ENCODE measurements at regions not wholly inside any gene's neighbourhood (a gene's known extent, or its start where the extent isn't known, plus 50 kb on each side); places are given as distances from the start of the nearest gene placed in this dataset.
"Not testable (repeated sequence)": the region's sequence is repeated elsewhere in the genome, so short reads cannot be mapped to it uniquely, and the experiment has no call there.

DNA sequence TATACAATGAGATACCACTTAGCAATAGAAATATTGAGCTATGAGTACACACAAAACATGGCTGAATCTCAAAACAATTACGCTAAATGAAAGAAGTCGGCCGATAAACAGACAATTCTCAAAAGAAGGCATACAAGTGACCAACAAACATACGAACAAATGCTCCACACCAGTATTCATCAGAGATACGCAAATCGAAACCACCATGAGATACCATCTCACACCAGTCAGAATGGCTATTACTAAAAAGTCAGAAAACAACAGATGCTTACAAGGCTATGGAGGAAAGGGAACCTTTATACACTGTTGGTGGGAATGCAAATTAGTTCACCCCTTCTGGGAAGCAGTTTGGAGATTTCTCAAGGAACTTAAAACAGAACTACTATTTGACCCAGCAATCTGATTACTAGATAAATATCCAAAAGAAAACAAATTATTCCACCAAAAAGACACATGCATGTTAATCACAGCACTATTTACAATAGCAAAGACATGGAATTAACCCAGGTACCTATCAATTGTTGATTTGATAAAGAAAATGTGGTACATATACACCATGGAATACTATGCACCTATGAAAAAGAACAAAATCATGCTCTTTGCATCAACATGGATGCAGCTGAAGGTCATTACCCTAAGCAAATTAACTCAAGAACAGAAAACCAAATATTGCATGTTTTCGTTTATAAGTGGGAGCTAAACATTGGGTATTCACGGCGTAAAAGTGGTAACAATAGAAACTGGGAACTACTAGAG, 90.9 kb upstream of the GRAMD1B start:
- DNase-seq: no peak

DNA sequence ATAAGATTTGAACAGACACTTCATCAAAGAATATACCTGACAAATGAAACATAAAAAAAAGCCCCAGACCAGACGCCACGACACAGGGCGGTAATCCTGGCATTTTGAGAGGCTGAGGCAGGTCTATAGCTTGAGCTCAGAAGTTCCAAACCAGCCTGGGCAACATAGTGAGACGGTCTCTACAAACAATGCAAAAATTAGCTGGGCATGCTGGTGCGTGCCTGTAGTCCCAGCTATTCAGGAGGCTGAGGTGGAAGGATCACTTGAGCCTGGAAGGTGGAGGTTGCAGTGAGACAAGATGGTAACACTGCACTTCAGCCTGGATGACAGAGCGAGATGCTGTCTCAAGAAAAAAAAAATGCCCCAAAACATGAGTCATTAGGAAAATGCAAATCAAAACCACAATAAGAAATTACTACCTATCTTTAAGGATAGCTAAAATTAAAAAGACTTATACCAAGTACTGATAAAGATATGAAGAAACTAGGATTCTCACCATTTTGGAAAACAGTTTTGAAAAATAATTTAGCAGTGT, 91.7 kb upstream of the GRAMD1B start:
- no peak for DNase-seq

DNA sequence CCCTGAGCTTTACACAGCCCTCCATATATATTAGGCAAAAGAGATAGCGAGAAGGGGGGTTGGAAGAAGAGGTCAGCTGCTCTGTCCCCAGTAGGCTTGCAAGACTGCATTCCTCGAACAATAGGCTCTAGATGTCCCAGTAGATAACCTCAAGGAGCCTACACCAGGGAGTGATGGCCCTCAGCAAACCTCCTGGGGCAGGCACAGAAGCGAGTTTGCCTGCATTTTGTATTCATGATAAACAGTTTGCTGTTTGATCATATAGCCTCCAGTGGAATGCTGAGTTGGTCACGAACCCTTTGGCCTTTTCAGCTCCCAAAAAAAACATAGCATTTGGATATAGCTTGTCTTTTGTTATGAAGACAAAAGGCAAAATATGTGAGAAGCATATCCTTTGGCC, 95.1 kb upstream of the GRAMD1B start:
- no peak for DNase-seq

DNA sequence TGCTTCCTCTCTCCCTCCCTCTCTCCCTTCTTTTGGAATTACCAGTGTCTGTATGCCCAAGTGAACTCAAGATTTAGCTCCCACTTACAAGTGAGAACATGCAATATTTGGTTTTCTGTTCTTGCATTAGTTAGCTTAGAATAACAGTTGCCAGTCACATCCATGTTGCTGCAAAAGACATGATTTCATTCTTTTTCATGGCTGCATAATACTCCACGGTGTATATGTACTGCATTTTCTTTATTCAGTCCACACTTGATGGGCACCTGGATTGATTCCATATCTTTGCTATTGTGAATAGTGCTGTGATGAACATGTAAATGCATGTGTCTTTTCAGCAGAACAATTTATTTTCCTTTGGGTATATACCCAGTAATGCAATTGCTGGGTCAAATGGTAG, 97.5 kb upstream of the GRAMD1B start:
- DNase-seq: not testable (repeated sequence)

DNA sequence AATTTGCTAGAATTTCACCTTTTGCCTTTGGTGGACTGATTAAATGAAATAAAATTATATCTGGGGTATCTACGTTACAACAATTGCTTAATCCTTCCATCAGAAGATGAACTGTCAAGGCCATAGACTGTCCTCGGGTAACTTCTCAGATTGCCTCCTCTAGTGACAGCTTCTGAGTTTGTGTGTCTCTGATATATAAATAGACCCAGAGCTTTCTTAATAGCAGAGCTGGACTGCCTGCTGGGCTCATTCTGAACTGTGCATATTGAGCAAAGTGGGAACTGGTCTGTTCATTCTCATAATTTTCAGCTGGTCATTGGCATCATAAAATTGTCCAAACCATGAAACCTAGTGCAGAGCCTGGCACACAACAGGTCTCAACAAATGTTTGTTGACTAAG, 99.1 kb upstream of the GRAMD1B start:
- no peak for DNase-seq

DNA sequence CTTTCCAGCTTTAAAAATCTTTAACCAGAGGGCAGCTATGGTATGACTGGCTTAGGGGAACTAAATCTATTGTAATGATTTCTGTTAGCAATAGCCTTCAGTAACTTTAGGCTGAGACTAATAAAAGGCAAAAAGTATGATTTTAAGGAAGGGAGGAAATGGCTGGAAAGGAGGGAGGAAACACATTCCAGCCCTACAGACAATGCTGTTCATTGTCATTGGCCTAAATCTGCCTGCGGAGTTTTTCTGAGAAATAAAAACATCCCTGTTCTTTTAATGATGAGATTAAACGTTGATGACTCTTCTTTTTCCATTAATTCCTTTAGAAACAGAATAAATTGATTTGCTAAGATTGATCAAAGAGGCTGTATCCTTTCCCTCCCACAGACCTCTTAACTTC, 99.6 kb upstream of the GRAMD1B start:
- no peak for DNase-seq

DNA sequence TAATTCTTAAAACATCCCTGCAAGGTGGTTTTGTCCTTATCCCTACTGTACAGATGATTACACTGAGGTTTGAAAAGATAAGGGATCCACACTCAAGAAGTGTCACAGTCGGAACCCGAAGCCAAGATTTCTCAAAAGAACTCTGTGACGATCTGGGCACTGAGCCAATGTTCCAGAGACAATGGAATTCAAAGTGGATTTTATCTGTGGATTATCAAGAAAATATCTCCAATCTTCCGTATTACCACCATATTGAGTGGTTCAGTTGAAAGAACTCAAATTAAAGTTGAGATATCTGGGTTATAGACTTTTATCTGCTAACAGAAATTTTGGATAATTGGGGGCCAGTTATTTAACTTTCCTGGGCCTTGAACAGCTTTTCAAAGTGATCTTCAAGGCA, 100.0 kb upstream of the GRAMD1B start:
- no peak for DNase-seq

DNA sequence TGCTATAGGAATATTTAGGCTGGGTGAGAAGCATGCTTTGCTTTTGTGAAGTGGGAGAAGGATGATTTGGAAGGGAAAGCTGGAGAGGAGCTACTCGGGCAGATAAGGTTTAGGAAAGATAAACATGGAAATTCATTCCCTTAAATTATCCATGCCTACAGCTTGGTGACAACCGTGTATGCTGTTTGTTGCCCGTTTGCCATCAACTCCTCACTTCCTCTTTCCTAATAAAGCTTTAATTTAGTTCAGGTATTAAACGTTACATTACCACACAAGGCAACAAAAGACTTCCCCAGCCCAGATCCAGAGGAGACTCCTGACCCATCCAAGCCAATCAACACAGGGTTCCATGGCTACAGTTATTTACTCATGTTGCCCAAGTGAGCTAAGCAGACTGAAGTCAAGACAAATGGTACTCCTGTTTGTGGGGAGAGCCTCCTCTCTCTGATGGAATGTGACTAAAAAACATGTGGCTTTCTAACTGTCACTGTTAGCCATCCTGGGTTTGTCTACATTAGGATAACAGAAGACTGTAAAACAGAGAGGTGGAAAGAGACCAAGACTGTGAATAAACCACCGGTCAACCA, 101.7 kb upstream of the GRAMD1B start:
- no peak for DNase-seq

DNA sequence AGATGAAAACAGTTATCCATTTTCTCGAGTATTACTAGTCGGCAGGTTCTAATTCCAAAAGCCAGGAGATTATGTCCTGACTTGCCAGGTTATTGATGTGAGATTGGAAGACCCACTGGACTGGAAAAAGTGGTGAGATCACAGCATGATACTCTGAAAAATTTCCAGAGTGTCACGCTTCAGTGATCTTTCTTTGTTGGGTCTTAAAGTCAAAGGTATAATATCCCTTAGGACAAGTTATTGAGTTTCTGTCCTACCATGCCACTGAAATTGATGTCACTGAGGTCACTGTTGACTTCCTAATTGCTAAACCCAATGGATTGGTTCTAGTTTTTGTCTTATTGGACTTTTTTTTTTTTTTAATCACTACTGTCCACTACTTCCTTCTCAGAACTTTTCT, 104.5 kb upstream of the GRAMD1B start:
- no peak for DNase-seq

DNA sequence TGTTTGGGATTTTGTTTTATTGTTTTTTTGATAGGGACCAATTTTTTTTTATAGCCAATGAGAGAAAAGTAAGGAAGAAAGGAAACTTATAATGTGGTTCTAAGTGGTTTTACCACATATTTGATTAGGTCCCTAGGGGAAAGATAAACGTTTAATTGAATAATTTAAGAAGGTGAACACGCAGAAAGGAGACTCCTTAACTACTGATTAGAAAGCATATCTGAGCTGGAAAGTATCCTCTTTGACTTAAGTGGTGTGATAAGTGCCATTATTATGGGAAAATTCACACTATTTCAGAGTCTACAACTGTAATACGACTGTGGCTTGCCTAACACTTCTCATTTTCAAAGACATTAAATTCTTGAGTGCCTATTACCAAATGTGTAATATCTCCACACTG, 106.5 kb upstream of the GRAMD1B start:
- DNase-seq: no peak

DNA sequence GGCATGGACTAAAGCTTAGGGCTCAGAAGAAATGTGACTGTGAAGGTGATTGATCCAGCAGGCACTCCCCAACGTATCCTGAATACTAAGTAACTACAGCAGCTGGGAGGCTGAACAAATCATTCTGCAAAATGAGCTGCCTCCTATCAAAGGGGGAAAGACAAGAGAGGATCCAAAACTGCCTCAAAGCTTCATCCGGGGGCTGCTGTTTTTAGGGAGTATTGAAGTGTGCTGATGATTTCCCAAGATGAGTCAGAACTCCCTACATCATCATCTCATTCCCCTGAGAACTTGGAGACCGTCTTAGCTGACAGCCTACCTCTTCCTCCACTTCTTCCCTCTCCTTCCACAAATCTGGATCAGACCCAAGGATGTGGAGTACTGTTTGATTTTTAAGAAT, 108.4 kb upstream of the GRAMD1B start:
- no peak for DNase-seq

DNA sequence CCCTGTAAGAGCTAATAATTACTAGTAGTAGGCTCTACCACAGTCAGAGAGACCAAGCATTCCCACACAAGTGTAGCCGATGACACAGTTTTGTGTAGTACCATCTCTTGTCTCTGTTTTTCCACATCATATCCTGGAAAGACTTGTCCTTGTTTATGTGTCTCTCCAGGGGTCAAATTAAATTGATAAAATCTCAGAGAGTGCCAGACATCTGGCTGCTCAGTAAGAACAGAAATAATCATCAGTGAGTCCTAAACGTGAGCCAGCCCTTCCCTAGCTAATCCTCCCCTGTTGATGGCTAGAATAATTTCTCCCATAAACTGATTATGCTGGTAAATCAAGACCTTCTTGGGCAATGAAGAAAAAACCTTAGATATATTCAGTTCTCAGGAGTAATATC, 111.4 kb upstream of the GRAMD1B start:
- DNase-seq: no peak

DNA sequence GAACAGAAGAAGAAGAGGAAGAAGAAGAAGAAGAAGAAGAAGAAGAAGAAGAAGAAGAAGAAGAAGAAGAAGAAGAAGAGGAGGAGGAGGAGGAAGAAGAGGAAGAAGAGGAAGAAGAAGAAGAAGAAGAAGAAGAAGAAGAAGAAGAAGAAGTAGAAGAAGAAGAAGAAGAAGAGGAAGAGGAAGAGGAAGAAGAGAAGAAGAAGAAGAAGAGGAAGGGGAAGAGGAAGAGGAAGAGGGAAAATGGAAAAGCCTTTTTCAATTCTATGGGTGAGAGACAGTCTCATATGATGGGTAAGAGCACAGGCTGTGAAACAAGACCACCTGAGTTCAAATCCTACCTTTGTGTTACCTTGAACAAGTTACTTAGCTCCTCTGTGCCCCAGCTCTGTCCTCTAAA, 111.9 kb upstream of the GRAMD1B start:
- DNase-seq: not testable (repeated sequence)

DNA sequence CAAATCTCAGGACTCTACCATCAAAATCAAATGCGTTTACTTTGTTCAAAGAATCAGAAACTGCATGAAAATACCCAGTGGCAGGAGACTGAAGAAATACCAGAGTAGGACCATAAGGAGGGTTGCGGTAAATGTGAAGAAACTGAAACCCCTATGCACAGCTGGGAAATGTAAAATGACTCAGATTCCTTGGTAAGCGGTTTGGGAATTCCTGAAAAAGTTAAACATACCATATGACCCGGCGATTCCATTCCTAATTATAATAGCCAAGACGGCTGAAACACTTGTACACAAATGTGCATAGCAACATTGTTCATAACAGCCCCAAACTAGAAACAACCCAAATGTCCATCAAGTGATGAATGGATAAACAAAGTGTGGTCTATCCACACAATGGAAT, 114.1 kb upstream of the GRAMD1B start:
- DNase-seq: no peak

DNA sequence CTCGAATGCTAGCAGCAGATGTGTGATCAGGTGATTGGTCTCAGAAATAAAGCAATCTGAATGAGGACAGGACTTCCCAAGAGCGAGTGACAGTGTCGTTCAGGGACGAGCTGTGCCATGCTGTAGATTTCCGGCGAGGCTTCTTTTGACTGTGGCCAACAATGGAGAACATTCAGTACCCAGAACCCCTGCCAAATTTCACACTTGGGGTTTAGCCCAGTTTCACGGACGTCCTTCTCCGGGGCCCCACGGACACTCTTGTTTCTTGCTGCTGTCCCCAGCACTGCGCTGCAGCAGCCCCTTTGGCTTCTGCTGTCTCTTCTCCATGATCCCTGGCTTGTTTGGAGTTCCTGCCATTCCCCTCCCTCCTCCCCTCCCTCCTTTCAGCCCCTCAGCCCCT, 115.1 kb upstream of the GRAMD1B start:
- DNase-seq: no peak

DNA sequence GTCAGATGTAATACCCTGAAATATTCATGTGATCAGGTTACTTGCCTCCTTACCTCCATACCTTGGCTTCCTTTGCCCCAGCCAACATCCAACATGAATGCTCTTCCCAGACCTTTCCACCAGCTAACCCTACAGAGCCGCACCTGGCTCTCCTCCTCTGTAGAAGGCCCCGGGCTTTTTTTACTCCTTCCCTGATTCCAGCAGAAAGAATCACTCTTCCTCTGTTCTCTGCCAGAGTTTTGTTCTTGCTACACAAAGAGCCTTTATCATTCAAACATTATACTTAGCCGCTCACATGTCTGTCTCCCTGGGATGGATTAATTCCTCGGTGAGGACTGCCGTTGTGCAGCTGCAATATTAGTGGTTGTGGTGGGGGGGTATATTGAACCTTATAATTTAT, 116.8 kb upstream of the GRAMD1B start:
- DNase-seq: no peak

DNA sequence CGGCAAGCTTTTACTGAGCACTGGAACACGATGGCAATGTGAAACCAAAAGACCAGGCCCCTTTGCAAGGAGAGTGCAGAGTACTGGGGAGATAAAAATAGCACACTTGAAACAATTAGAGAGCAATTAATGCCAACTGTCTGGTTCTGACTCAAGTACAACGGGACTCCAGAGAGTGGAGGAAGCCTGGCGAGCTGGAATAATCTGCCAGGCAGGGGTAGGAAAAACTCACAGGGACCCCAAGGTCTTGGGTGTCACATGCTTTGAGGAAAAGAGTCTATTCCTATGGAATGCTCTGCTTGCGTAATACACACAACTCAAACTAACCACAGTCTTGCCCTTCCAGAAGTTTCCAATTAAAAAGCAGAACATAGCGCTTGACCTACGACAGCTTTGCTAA, 113.0 kb upstream of the CLMP start:
- DNase-seq: no peak

DNA sequence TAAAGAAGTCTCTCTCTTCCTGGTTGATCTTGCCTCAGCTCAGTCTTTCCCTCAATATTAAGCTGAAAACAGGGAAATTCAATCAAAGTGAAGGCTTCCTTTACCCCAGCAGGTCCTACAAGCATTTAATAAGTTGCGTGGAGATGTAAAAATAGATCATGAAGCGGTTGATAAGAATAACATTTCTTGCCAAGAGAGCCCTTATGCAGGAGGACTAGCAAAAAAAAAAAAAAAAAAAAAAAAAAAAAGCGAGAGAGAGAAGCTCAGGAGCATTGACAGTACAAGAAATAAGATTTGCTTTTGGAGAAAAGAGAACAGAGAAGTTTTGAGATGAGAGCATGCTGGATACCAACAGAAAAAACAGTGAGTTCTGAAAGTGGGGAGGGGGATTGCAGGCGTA, 112.2 kb upstream of the CLMP start:
- no peak for DNase-seq

DNA sequence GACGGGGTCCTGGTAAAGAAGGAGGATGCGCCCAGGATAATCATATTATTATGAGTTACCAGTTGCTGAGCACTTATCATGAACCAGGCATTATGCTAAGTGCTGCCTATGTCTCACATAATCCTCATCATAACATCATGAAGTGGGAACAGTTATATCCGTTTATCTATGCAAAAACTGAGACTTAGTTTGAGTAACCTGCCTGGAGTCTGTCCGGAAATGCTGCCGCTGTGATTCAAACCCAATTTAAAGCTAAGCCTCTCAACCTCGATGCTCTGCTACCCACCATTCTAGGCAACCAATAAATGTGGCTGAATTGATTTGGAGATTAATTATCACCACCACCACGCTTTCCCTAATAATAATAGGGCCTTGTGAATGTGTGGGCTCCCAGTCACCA, 111.5 kb upstream of the CLMP start:
- DNase-seq: no peak

DNA sequence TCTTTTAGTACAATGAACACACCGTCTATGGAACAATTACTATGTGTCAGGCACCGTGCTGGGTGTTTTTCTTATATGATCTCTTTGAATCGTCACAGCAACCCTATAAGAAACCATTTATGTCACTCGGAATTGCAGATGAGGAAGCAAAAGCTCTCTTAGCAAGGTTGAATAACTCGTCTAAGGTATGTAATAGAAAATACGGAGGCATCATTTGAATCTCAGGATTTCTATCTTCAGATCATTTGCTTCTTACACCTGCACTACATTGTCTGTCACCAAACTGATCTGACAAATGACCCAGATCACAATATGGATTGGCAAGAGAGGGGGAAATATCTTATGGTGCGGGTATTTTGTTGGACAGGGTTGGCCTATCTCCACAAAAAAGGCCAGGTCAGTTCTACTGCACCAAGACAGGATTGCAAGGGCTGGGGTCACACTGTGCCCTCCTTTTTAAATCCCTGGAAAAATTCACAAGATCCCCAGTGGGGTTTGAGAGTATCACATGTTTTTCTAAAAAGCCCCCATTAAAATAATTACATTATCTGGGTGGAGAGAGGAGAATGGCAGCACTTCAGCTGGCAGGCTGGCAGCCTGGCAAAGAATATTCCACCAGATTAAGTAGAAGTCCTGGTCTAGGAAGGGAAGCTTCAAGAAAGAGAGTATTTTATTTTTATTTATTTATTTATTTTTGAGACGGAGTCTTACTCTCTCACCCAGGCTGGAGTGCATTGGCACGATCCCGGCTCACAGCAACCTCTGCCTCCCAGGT, 110.7 kb upstream of the CLMP start:
- no peak for DNase-seq

DNA sequence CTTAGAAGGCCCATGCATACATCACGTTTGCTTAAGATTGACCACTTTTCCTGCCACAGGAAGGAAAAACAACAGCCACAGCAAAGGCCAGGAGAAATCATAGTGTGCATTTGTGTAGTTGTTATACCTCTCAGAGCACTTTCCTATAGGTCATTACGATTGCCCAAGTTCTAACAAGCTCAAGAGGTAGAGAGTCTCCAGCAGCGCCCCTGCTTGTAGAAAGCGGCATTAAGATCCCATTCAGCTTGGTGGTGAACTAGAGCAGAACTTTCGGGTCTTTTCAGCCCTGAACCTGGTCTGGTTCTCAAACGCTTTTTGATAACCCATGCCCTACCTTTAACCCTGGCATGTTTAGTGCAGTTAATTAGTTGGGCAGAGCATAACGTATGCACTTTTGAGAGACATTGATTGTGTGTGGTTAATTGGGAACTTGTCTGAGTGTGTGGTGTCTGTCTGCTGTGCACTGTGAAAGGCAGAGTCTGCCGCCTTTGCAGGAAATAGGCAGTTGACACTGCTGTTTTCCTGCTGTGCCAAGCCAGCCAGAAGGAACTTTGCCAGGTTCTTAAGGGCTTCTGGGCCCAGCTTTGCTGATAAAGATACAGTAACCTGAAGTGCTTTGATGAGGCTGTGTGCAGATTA, 109.9 kb upstream of the CLMP start:
- DNase-seq: no peak

DNA sequence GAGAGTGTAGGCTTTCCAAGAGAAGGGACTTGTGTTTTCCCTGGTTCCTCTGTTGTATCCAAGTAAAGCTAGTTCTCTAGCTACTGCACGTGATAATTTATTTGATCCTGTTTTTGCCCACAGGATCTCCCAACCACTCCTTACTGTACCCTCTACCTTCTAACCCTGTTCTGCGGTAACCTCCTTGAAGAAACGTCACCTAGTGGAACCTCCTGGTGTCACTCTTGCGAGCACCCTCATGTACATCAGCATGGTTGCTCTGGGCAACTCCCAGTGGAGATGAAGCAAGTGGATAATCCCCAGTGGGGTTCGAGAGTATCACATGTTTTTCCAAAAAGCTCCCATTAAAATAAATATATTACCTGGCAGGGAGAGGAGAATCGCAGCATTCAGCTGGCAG, 108.9 kb upstream of the CLMP start:
- no peak for DNase-seq

DNA sequence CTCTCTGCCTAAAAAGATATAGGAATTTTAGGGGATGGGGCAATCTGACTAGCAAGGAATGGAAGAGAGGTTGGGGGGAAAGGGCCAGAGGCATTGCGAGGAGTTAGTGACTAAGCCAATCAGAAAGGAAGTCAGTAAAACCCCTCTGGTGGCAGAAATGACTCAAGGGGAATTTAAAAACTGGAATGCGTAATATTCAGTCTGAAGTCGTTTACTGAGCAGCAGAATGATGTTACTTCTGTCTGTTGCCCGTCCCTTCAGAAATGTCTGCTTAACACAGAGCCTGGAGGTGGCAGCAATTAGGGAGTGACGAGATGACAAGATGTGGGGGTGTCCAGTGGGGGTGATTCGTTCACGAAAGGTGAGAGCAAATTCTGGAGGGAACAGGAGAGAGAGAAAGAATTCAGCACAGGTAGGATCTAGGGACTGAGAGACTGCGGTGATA, 107.7 kb upstream of the CLMP start:
- no peak for DNase-seq
